T-cell (primary cell): ENCODE measurements at regions not wholly inside any gene's neighbourhood (a gene's known extent, or its start where the extent isn't known, plus 50 kb on each side); places are given as distances from the start of the nearest gene placed in this dataset.

Experiments used
- ATAC-seq, 4 experiments: fragments of 200-7000 bp in 3 of 4; fragments of 150-1000 bp in 1 of 4; cut with Tn5 transposase; replicated peaks in 1 of 4; 1 replicate in 3 of 4; 2 replicates in 1 of 4; pipeline ENCODE4 v1.10.0; 2021; ENCODE audit warnings: moderate library complexity in 3 of 4, mild to moderate bottlenecking in 2 of 4, moderate number of reproducible peaks in 1 of 4
- CTCF ChIA-PET, 2 donors: fragments of 300-600 bp; sonication (Branson Sonifier 250); formaldehyde crosslinking; loops; one replicate each; lab custom pipeline; 2022; ENCODE audit warnings: antibody characterized with exemption in 2 of 2; lab: Charles Lee
- POLR2A ChIA-PET, 2 donors: fragments of 300-600 bp; sonication (Branson Sonifier 250); formaldehyde crosslinking; loops; one replicate each; lab custom pipeline; 2022; ENCODE audit warnings: antibody characterized with exemption in 2 of 2; lab: Charles Lee
- DNase-seq, 35 experiments: peaks; one replicate each; pipeline versions ENCODE4 v3.0.0 to v3.0.0-alpha.2; 2013 to 2023
- H3K27ac ChIP-seq: one replicate; pipeline ENCODE4 v1.5.1; 2013; ENCODE audit warnings: low read length
- H3K27me3 ChIP-seq, 2 experiments: replicated peaks in 1 of 2; 1 replicate in 1 of 2; 2 replicates in 1 of 2; pipeline versions ENCODE4 v1.6.1 to v1.7.0; 2013; ENCODE audit warnings: low read length in 1 of 2, mixed read lengths in 1 of 2; ENCODE audit not compliant: control insufficient read depth in 2 of 2, insufficient read depth in 2 of 2; ENCODE audit errors: extremely low read depth in 1 of 2
- H3K36me3 ChIP-seq, 2 donors: 1 replicate in 1 of 2; 2 replicates in 1 of 2; pipeline versions ENCODE4 v1.6.1 to v1.7.0; 2013; ENCODE audit warnings: low read length in 1 of 2; ENCODE audit not compliant: control insufficient read depth in 2 of 2, insufficient read depth in 1 of 2; ENCODE audit errors: extremely low read depth in 1 of 2
- H3K4me1 ChIP-seq, 2 experiments: 1 replicate in 1 of 2; 2 replicates in 1 of 2; pipeline versions ENCODE4 v1.6.1 to v1.7.0; 2013; ENCODE audit warnings: low read length in 2 of 2, mixed read lengths in 1 of 2; ENCODE audit not compliant: insufficient read depth in 2 of 2, control insufficient read depth in 1 of 2; ENCODE audit errors: extremely low read depth in 1 of 2
- H3K4me3 ChIP-seq, 2 donors: 1 replicate in 1 of 2; 2 replicates in 1 of 2; pipeline versions ENCODE4 v1.5.1 to v1.7.0; 2013; ENCODE audit warnings: mild to moderate bottlenecking in 2 of 2, low read length in 1 of 2, moderate library complexity in 1 of 2; ENCODE audit not compliant: control insufficient read depth in 1 of 2; ENCODE audit errors: extremely low read depth in 1 of 2
- H3K9me3 ChIP-seq: 2 replicates; pipeline ENCODE4 v1.7.0; 2013
- H3K27ac Mint-ChIP-seq, 2 donors: one replicate each; pipeline ENCODE4 v1.8.0; 2020 to 2021; ENCODE audit warnings: mild to moderate bottlenecking in 2 of 2, mixed read lengths in 2 of 2
- H3K27me3 Mint-ChIP-seq, 2 donors: one replicate each; pipeline ENCODE4 v1.8.0; 2021 to 2022; ENCODE audit warnings: mixed read lengths in 2 of 2
- H3K36me3 Mint-ChIP-seq: one replicate; pipeline ENCODE4 v1.8.0; 2021; ENCODE audit warnings: mixed read lengths
- H3K4me1 Mint-ChIP-seq, 3 donors: one replicate each; pipeline ENCODE4 v1.8.0; 2020 to 2022; ENCODE audit warnings: mixed read lengths in 3 of 3, mild to moderate bottlenecking in 1 of 3
- H3K4me3 Mint-ChIP-seq, 3 donors: one replicate each; pipeline ENCODE4 v1.8.0; 2020 to 2022; ENCODE audit warnings: mild to moderate bottlenecking in 3 of 3, mixed read lengths in 3 of 3, moderate library complexity in 3 of 3
- H3K9me3 Mint-ChIP-seq, 3 donors: one replicate each; pipeline ENCODE4 v1.8.0; 2020 to 2022; ENCODE audit warnings: mixed read lengths in 3 of 3
- WGBS: methylation state at CpG from one replicate; pipeline ENCODE4 v1.1.5; 2013; ENCODE audit warnings: missing lambda C conversion rate; ENCODE audit not compliant: insufficient coverage; 5-methylcytosine and 5-hydroxymethylcytosine counted together

DNA sequence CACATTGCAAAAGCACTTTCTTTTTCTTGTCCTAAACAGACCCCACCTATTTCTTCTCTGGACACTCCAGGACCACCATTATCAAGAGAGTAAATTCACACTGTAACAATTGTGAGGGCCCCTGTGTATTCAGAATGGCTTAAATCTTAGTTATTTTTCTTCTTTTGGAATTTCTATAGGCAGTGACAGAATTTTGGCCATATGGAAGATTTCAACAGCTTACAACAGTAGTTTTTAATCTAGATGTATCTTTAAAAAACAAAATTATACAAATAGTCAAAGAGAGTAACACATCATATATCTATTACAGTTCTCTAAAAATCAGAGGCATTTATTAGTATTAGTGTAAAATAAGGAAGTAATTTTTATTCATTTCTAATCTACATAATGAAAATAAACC is 482.1 kb downstream of the LIG4 start:
- no peak for ATAC-seq
- H3K27ac ChIP-seq = no peak overlapping the region
- H3K4me1 ChIP-seq = no peaks in the 10 kb centered on the region
- Mint-ChIP-seq H3K27me3 (no peaks in the 10 kb centered on the region), H3K4me3 (no peak overlapping the region), H3K36me3 (no peaks in the 10 kb centered on the region), H3K27ac (no peak overlapping the region), H3K4me1 (no peaks in the 10 kb centered on the region), H3K9me3 (peaks cover 2 to 5% (median 4%) of the 10 kb centered on the region in 3 donors)
- no peaks in the 10 kb centered on the region for H3K27me3 ChIP-seq
- H3K9me3 ChIP-seq = no peaks in the 10 kb centered on the region
- no peak for DNase-seq
- H3K4me3 ChIP-seq = no peak overlapping the region
- ChIA-PET CTCF (no interaction called here), POLR2A (no interaction called here)
- H3K36me3 ChIP-seq = no peaks in the 10 kb centered on the region

DNA sequence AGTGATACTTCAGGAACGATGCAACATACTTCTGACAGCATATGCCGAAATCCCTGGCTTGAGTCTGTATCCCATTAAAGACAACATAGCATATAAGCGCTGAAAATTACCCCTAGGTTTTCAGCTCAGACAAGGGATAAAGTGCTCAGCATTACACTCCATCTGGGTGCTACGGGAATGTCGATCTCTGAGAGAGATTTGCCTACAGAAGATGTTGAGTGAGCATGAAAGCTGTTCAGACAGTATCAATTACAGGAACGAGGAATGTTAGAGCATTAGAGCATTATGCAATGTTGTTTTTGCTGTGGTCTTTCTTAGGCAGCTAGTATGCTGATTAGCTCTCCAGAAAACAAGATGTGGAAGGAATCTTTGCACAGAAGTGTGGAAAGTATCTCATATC is 484.5 kb downstream of the LIG4 start:
- ChIA-PET CTCF (no interaction called here), POLR2A (no interaction called here)
- Mint-ChIP-seq H3K4me1 (no peaks in the 10 kb centered on the region), H3K27me3 (no peaks in the 10 kb centered on the region), H3K4me3 (no peak overlapping the region), H3K9me3 (peaks cover 2 to 5% (median 4%) of the 10 kb centered on the region in 3 donors), H3K27ac (no peak overlapping the region), H3K36me3 (no peaks in the 10 kb centered on the region)
- ATAC-seq = no peak
- Histone ChIP-seq H3K9me3 (no peaks in the 10 kb centered on the region), H3K36me3 (no peaks in the 10 kb centered on the region), H3K4me3 (no peak overlapping the region), H3K4me1 (no peaks in the 10 kb centered on the region), H3K27me3 (no peaks in the 10 kb centered on the region), H3K27ac (no peak overlapping the region)
- 53% methylated on average over 6 of the region's 6 CpGs for WGBS
- DNase-seq = no peak

DNA sequence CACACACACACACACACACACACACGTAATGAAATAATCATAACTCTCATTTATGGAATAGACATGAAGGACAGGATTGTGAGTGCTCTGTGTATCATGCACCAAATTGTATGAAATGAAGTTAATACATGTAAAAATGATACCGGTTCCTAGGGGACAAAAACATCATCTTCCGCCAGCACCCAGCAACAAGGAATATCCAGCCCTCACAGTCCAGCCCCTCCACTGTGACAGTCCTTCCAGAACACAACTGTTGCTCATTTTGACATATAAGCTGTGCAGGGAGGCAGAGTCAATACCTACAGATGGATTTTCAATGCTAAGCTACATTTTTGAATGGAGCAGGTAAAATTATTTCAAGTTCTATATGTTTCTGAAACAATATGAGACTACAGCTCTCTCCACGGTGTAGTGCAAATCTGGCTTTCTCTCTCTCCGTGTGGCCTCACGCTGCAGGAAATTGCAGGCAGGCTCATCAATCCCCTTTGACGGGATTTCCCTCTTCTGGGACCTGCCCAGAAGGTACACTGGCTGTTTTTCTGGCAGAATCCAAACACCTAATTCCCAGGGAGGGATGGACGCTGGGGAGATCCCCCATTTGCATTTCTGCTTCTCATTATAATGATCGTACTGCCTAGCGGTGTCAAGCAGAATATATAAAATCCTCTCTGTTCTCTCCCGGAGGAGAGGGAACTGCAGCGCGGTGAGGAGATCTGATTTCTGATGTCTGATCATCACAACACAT is 494.0 kb downstream of the LIG4 start:
- Mint-ChIP-seq H3K36me3 (no peaks in the 10 kb centered on the region), H3K9me3 (peaks cover 9 to 14% (median 14%) of the 10 kb centered on the region in 3 donors), H3K4me1 (no peaks in the 10 kb centered on the region), H3K27ac (no peak overlapping the region), H3K27me3 (no peaks in the 10 kb centered on the region), H3K4me3 (no peak overlapping the region)
- ATAC-seq = no peak
- Histone ChIP-seq H3K9me3 (no peaks in the 10 kb centered on the region), H3K27ac (no peak overlapping the region), H3K4me3 (no peak overlapping the region), H3K36me3 (no peaks in the 10 kb centered on the region), H3K4me1 (no peaks in the 10 kb centered on the region), H3K27me3 (no peaks in the 10 kb centered on the region)
- no peak for DNase-seq
- POLR2A ChIA-PET = no interaction called here
- 24% methylated on average over 7 of the region's 13 CpGs for WGBS
- CTCF ChIA-PET = no interaction called here

DNA sequence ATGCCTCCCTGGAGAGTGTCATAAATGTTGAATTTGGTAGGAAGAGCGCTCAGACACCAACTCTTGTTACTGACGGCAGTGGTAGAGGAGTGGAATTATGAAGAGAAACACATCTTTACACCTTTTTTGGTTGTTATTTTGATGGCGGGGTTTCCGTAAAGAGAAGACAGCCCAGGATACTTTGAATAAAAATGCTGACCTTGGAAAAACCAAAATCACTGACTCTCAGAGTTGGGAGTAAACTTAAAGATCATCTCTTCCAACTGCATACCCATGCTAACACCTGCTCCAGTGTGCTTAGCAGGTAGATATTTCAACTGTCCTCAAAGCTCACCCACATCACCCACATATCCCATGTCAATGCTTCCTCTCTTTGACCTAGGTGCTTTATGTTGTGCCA is 498.6 kb downstream of the LIG4 start:
- Mint-ChIP-seq H3K4me1 (no peaks in the 10 kb centered on the region), H3K27ac (no peak overlapping the region), H3K36me3 (no peaks in the 10 kb centered on the region), H3K4me3 (no peak overlapping the region), H3K27me3 (no peaks in the 10 kb centered on the region), H3K9me3 (peaks cover 7 to 10% (median 9%) of the 10 kb centered on the region in 3 donors)
- DNase-seq (no peak), ATAC-seq (no peak)
- WGBS = no CpG with 5 or more reads among the region's 4 CpGs
- CTCF ChIA-PET = no interaction called here
- H3K4me3 ChIP-seq = no peak overlapping the region
- POLR2A ChIA-PET = interaction anchor here in 1 of 2 donors (0.6 kb wide), 1 partner anchor 166 kb away, joined by 4 read pairs; no protein-coding TSS in a partner anchor
- H3K9me3 ChIP-seq = no peaks in the 10 kb centered on the region
- H3K27me3 ChIP-seq = no peaks in the 10 kb centered on the region
- H3K4me1 ChIP-seq = no peaks in the 10 kb centered on the region
- H3K27ac ChIP-seq = no peak overlapping the region
- H3K36me3 ChIP-seq = no peaks in the 10 kb centered on the region

- H3K9me3 ChIP-seq = no peaks in the 10 kb centered on the region
- no peaks in the 10 kb centered on the region for H3K27me3 ChIP-seq
- Mint-ChIP-seq H3K4me1 (no peaks in the 10 kb centered on the region), H3K36me3 (no peaks in the 10 kb centered on the region), H3K9me3 (peaks cover 7 to 10% (median 9%) of the 10 kb centered on the region in 3 donors), H3K4me3 (no peak overlapping the region), H3K27ac (no peak overlapping the region), H3K27me3 (no peaks in the 10 kb centered on the region)
- H3K4me1 ChIP-seq = no peaks in the 10 kb centered on the region
- ATAC-seq = no peak
- H3K27ac ChIP-seq = no peak overlapping the region
- no peaks in the 10 kb centered on the region for H3K36me3 ChIP-seq
- CTCF ChIA-PET = no interaction called here
- 29% methylated on average over 2 of the region's 7 CpGs for WGBS
- DNase-seq = no peak
- POLR2A ChIA-PET = no interaction called here
- no peak overlapping the region for H3K4me3 ChIP-seq
These were observed 499.1 kb downstream of the LIG4 start for GRCh38 chr13:107716241-107716640.

- Mint-ChIP-seq H3K27me3 (no peaks in the 10 kb centered on the region), H3K27ac (no peak overlapping the region), H3K9me3 (peaks cover 7 to 10% (median 9%) of the 10 kb centered on the region in 3 donors), H3K4me3 (no peak overlapping the region), H3K4me1 (no peaks in the 10 kb centered on the region), H3K36me3 (no peaks in the 10 kb centered on the region)
- Histone ChIP-seq H3K9me3 (no peaks in the 10 kb centered on the region), H3K4me3 (no peak overlapping the region), H3K36me3 (no peaks in the 10 kb centered on the region), H3K27ac (no peak overlapping the region), H3K27me3 (no peaks in the 10 kb centered on the region), H3K4me1 (no peaks in the 10 kb centered on the region)
- 83% methylated on average over 5 of the region's 7 CpGs for WGBS
- ChIA-PET POLR2A (no interaction called here), CTCF (no interaction called here)
- no peak for ATAC-seq
- no peak for DNase-seq
These were observed 499.8 kb downstream of the LIG4 start for GRCh38 chr13:107715496-107715895.

GRCh38 chr13:107713314-107713713 is 502.0 kb downstream of the LIG4 start:
- no peaks in the 10 kb centered on the region for H3K9me3 ChIP-seq
- H3K27ac Mint-ChIP-seq = no peak overlapping the region

More at GRCh38 chr13:107713314-107713713, 502.0 kb downstream of the LIG4 start:
- CTCF ChIA-PET = no interaction called here
- Mint-ChIP-seq H3K27me3 (no peaks in the 10 kb centered on the region), H3K4me3 (no peak overlapping the region), H3K36me3 (no peaks in the 10 kb centered on the region), H3K9me3 (peaks cover 0 to 3% (median 0%) of the 10 kb centered on the region in 3 donors), H3K4me1 (no peaks in the 10 kb centered on the region)
- ATAC-seq = no peak
- H3K27ac ChIP-seq = no peak overlapping the region
- POLR2A ChIA-PET = no interaction called here
- no peak overlapping the region for H3K4me3 ChIP-seq
- no peaks in the 10 kb centered on the region for H3K36me3 ChIP-seq
- no peak for DNase-seq
- no peaks in the 10 kb centered on the region for H3K4me1 ChIP-seq
- no peaks in the 10 kb centered on the region for H3K27me3 ChIP-seq
